ENCODE measurements at regions not wholly inside any gene's neighbourhood (a gene's known extent, or its start where the extent isn't known, plus 50 kb on each side); places are given as distances from the start of the nearest gene placed in this dataset.

- no peak for TF ChIP-seq POLR2A (IDR thresholded peaks at IDR 0.05)
- TF ChIP-seq, protein P1, sequence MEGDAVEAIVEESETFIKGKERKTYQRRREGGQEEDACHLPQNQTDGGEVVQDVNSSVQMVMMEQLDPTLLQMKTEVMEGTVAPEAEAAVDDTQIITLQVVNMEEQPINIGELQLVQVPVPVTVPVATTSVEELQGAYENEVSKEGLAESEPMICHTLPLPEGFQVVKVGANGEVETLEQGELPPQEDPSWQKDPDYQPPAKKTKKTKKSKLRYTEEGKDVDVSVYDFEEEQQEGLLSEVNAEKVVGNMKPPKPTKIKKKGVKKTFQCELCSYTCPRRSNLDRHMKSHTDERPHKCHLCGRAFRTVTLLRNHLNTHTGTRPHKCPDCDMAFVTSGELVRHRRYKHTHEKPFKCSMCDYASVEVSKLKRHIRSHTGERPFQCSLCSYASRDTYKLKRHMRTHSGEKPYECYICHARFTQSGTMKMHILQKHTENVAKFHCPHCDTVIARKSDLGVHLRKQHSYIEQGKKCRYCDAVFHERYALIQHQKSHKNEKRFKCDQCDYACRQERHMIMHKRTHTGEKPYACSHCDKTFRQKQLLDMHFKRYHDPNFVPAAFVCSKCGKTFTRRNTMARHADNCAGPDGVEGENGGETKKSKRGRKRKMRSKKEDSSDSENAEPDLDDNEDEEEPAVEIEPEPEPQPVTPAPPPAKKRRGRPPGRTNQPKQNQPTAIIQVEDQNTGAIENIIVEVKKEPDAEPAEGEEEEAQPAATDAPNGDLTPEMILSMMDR (IDR thresholded peaks at IDR 0.05), result no peak
Measured at GRCh38 chr22:34486381-34486780, 566.1 kb upstream of the LARGE1 start.

Data from heart left ventricle (tissue), 13 donors.